HEK293 (cell line): ENCODE measurements at regions not wholly inside any gene's neighbourhood (a gene's known extent, or its start where the extent isn't known, plus 50 kb on each side); places are given as distances from the start of the nearest gene placed in this dataset.

Experiments
- ATF2 ChIP-seq: fragments of 450-650 bp; formaldehyde crosslinking; IDR thresholded peaks from 2 replicates; pipeline ENCODE4 v1.5.1; 2016; ENCODE audit warnings: missing biosample characterization, missing genetic modification characterization, low read depth
- CTCF ChIP-seq: fragments of 450-650 bp; formaldehyde crosslinking; IDR thresholded peaks from 2 replicates; pipeline ENCODE4 v1.5.1; 2016; ENCODE audit warnings: missing biosample characterization, missing genetic modification characterization
- MEIS1 ChIP-seq: sonication (generic); formaldehyde crosslinking; IDR thresholded peaks from 2 replicates; pipeline ENCODE4 v1.8.1; 2022; ENCODE audit warnings: missing genetic modification reagents, mild to moderate bottlenecking, borderline replicate concordance
- PBX3 ChIP-seq: sonication (generic); formaldehyde crosslinking; IDR thresholded peaks from 2 replicates; pipeline ENCODE4 v1.8.1; 2022; ENCODE audit warnings: mild to moderate bottlenecking, moderate library complexity, missing genetic modification reagents
- YY1 ChIP-seq: fragments of 450-650 bp; formaldehyde crosslinking; IDR thresholded peaks from 2 replicates; pipeline ENCODE4 v1.5.1; 2018; ENCODE audit warnings: missing biosample characterization, missing genetic modification characterization
- ZNF114 ChIP-seq: fragments of 450-650 bp; formaldehyde crosslinking; IDR thresholded peaks from 2 replicates; pipeline ENCODE4 v1.5.0; 2017; ENCODE audit warnings: missing biosample characterization, missing genetic modification characterization
- ZNF133 ChIP-seq: fragments of 450-650 bp; formaldehyde crosslinking; IDR thresholded peaks from 2 replicates; pipeline ENCODE4 v1.5.1; 2016; ENCODE audit warnings: missing biosample characterization, missing genetic modification characterization
- ZNF16 ChIP-seq: fragments of 450-650 bp; formaldehyde crosslinking; IDR thresholded peaks from 2 replicates; pipeline ENCODE4 v1.5.1; 2016; ENCODE audit warnings: low read depth, missing biosample characterization, missing genetic modification characterization
- ZNF350 ChIP-seq: fragments of 450-650 bp; formaldehyde crosslinking; IDR thresholded peaks from 2 replicates; pipeline ENCODE4 v1.5.0; 2017; ENCODE audit warnings: missing biosample characterization, mild to moderate bottlenecking, missing genetic modification characterization
- ZNF521 ChIP-seq: fragments of 450-650 bp; formaldehyde crosslinking; IDR thresholded peaks from 2 replicates; pipeline ENCODE4 v1.5.1; 2017; ENCODE audit warnings: missing biosample characterization, mild to moderate bottlenecking, missing genetic modification characterization
- ZNF843 ChIP-seq: fragments of 450-650 bp; formaldehyde crosslinking; IDR thresholded peaks from 2 replicates; pipeline ENCODE4 v1.5.1; 2016; ENCODE audit warnings: missing biosample characterization, missing genetic modification characterization

- TF ChIP-seq MEIS1 (CRISPR knock-in tag): no peak
- no peak for TF ChIP-seq PBX3
- TF ChIP-seq CTCF (tag by site-specific recombination): no peak
- no peak for TF ChIP-seq ZNF114
- no peak for TF ChIP-seq ZNF16
- TF ChIP-seq ZNF843 (tag by site-specific recombination): no peak
- no peak for TF ChIP-seq ZNF133 (tag by site-specific recombination)
- no peak for TF ChIP-seq ZNF350 (tag by site-specific recombination)
- TF ChIP-seq ATF2 (tag by site-specific recombination): no peak
- TF ChIP-seq YY1 (tag by site-specific recombination): no peak
- TF ChIP-seq ZNF521 (tag by site-specific recombination): no peak
These were observed 123.2 kb upstream of the TBC1D5 start for GRCh38 chr3:17865631-17866030.
